ENCODE measurements at regions not wholly inside any gene's neighbourhood (a gene's known extent, or its start where the extent isn't known, plus 50 kb on each side); places are given as distances from the start of the nearest gene placed in this dataset.

DNA sequence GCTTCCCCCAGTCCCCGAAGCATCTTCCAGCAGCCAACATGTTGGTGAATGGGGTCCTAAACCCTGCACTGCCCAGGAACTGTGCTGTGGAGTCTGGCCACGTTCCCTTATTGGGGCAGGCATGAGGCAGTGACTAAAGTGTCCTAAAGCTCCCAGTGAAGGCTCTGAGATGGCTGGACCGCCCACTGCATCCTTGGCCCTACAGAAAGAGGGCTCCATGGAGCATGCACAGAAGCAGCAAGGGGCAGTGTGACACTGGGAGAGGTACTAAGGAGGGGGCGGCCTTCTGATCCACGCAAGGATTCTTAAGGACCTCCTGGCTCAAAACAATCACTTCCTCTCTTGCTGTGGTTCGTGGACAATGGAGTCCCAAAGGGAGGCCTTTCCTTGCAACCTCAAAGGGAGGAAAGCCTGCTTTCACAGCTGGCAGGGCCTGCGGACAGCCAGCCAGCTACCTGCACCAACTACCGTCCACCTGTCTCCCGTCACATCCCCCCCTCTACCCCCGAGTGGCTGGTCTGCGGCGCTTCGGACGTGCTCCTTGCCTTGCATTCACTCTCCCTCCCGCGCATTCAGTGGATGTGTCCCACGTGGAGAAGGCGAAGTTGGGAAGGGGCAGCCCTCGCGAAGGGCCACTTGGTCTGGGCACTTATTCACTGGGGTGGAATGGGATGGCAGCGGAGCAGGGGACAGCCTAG, 63.9 kb upstream of the STARD13 start:
- TF ChIP-seq EP300 (IDR thresholded peaks at IDR 0.05) (no peak), POLR2A (IDR thresholded peaks at IDR 0.05) (no peak), POLR2AphosphoS5 (IDR thresholded peaks at IDR 0.05) (no peak)
- TF ChIP-seq, protein P1, sequence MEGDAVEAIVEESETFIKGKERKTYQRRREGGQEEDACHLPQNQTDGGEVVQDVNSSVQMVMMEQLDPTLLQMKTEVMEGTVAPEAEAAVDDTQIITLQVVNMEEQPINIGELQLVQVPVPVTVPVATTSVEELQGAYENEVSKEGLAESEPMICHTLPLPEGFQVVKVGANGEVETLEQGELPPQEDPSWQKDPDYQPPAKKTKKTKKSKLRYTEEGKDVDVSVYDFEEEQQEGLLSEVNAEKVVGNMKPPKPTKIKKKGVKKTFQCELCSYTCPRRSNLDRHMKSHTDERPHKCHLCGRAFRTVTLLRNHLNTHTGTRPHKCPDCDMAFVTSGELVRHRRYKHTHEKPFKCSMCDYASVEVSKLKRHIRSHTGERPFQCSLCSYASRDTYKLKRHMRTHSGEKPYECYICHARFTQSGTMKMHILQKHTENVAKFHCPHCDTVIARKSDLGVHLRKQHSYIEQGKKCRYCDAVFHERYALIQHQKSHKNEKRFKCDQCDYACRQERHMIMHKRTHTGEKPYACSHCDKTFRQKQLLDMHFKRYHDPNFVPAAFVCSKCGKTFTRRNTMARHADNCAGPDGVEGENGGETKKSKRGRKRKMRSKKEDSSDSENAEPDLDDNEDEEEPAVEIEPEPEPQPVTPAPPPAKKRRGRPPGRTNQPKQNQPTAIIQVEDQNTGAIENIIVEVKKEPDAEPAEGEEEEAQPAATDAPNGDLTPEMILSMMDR (IDR thresholded peaks at IDR 0.05), result no peak
- no peaks in the 10 kb centered on the region for H3K9me3 ChIP-seq
- H3K36me3 ChIP-seq, result no peaks in the 10 kb centered on the region
- peak overlapping the region; percentile 89 for H3K27ac ChIP-seq
- peak overlapping the region; percentile 80 for H3K4me3 ChIP-seq
- 60% methylated on average over 14 of the region's 21 CpGs for WGBS
- peaks cover 10% of the 10 kb centered on the region for H3K4me1 ChIP-seq
- peaks cover 5% of the 10 kb centered on the region for H3K27me3 ChIP-seq
- DNase-seq (ENCODE audit: low spot score in 2 of 2), result peak in 1 of 2 donors; percentile 71

DNA sequence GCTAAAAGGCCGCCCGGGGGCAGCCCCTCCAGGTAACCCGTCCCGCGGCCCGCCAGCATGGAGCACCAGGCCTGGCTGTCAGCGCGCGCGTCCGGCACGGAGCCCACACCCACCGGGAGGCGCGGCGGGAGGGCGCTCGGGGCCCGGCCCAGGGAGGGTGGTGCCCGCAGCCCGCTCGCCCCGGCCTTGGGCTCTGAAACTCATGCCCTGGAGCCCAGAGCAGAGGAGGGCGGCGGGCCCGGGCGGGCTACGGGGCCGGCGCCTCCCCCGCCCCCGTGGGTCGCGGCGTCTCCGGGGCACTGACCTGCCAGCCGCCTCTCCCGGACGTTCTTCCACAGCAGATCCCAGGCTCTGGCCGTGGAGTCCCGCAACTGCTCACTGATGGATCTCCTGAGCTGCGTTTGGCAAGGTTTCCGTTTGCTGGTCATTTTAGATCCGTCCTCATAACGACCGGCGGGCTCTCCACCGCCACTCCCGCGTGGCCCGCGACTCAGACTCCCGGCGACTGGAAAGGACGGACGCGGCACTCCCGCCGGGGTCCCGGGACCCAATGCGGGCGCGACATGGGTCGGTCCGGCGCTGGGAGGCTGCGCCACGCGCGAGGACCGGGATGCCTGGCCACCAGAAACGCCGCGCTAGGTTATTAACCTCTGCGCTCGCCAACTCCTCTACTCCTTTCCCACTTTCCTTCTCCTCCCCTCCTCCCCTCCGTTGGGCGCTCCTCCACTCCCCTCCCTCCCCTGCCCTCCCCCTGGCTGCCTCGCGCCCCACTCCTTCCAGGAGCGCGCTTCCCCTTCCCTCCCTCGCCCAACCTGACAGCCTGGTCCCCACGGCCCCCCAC, 64.7 kb upstream of the STARD13 start:
- Histone ChIP-seq H3K4me1 (peaks cover 12% of the 10 kb centered on the region), H3K36me3 (no peaks in the 10 kb centered on the region), H3K27ac (peak overlapping the region; percentile 89), H3K27me3 (peaks cover 5% of the 10 kb centered on the region), H3K4me3 (peak overlapping the region; percentile 80), H3K9me3 (no peaks in the 10 kb centered on the region)
- WGBS, result 1% methylated on average over 41 of the region's 84 CpGs
- TF ChIP-seq, protein P1 (IDR thresholded peaks at IDR 0.05), result no peak
- no peak for TF ChIP-seq EP300 (IDR thresholded peaks at IDR 0.05)
- peak in 1 of 2 donors; percentile 43 for TF ChIP-seq POLR2A (IDR thresholded peaks at IDR 0.05)
- TF ChIP-seq POLR2AphosphoS5 (IDR thresholded peaks at IDR 0.05), result no peak
- DNase-seq (ENCODE audit: low spot score in 2 of 2), result peak in 1 of 2 donors; percentile 79

DNA sequence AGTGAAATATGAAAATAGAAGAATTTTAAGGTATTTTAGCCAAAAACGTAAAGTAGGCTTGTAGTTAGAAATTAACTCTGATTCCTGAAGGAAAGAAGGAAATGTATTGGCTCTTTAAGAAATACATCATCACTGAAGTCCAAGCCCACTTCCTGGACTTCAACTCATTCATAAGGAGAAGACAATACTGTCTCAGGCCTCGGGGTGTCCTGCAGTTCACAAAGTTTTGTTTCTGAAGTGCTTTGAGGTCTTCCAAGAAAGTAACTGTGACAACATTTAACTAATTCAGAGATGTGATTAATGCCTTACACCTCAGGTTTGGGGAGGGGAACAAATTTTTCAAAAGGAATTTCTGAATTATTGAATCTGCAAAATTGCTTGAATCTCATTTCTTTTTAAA, 65.8 kb upstream of the STARD13 start:
- TF ChIP-seq, protein P1 (IDR thresholded peaks at IDR 0.05), result peak in 1 of 2 donors; percentile 13
- no peak for TF ChIP-seq EP300 (IDR thresholded peaks at IDR 0.05)
- no peak for DNase-seq (ENCODE audit: low spot score in 2 of 2)
- Histone ChIP-seq H3K36me3 (no peaks in the 10 kb centered on the region), H3K4me3 (peak overlapping the region; percentile 80), H3K27me3 (peaks cover 5% of the 10 kb centered on the region), H3K4me1 (peaks cover 13% of the 10 kb centered on the region), H3K9me3 (no peaks in the 10 kb centered on the region), H3K27ac (no peak overlapping the region)
- WGBS, result 30% methylated on average over 2 of the region's 2 CpGs

DNA sequence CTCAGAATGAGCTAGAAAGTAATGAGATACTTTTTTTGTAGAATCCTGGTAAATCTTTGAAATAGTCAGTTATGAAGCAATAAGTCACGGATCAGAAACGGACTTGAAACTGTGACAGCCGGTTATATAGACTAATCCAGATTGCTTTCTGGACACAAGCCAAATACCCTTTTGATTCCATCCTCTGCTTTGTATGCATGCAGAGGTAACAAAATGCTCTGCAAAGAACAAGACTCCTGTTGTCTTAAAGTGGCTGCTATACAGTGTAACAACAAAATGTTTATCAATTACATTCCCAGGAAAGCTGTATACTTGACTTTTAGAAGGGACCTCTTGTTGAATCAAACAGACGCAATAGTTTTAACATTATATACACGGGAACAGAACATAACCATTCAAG, 66.5 kb upstream of the STARD13 start:
- DNase-seq (ENCODE audit: low spot score in 2 of 2), result no peak
- Histone ChIP-seq H3K36me3 (no peaks in the 10 kb centered on the region), H3K4me1 (peaks cover 13% of the 10 kb centered on the region), H3K4me3 (no peak overlapping the region), H3K27ac (peak overlapping the region; percentile 26), H3K9me3 (no peaks in the 10 kb centered on the region), H3K27me3 (peaks cover 5% of the 10 kb centered on the region)
- no peak for TF ChIP-seq POLR2AphosphoS5 (IDR thresholded peaks at IDR 0.05)
- TF ChIP-seq, protein P1 (IDR thresholded peaks at IDR 0.05), result no peak
- TF ChIP-seq EP300 (IDR thresholded peaks at IDR 0.05), result no peak
- no peak for TF ChIP-seq POLR2A (IDR thresholded peaks at IDR 0.05)
- WGBS, result 88% methylated on average over 5 of the region's 5 CpGs

DNA sequence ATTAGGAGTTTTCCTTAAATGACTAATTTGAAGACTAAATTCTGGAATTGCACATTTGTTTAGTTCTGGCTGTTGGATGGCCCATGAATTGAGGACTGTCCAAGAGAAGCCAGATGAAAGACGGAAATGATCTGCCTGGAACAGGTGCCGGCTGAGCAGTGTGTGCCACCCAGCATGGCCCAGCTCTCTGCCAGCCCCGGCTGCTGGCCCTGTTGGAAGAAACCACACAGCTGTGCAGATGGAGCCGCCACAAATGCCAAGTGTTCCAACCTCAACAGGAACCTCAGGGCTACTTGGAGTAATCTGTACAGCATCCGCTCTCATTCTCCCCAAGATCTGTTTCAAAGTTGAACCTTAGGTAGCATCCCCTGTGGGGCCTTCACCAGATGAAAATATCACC, 67.0 kb upstream of the STARD13 start:
- peaks cover 13% of the 10 kb centered on the region for H3K4me1 ChIP-seq

More for the DNA sequence above, 67.0 kb upstream of the STARD13 start:
- H3K27me3 ChIP-seq, result peaks cover 5% of the 10 kb centered on the region
- TF ChIP-seq POLR2AphosphoS5 (IDR thresholded peaks at IDR 0.05), result no peak
- TF ChIP-seq EP300 (IDR thresholded peaks at IDR 0.05), result no peak
- no peak for TF ChIP-seq POLR2A (IDR thresholded peaks at IDR 0.05)
- TF ChIP-seq, protein P1 (IDR thresholded peaks at IDR 0.05), result no peak
- no peak for DNase-seq (ENCODE audit: low spot score in 2 of 2)
- no peak overlapping the region for H3K4me3 ChIP-seq
- H3K9me3 ChIP-seq, result no peaks in the 10 kb centered on the region
- H3K27ac ChIP-seq, result peak overlapping the region; percentile 26
- H3K36me3 ChIP-seq, result no peaks in the 10 kb centered on the region
- 85% methylated on average over 4 of the region's 5 CpGs for WGBS
